K562 (cell line): ENCODE measurements at regions not wholly inside any gene's neighbourhood (a gene's known extent, or its start where the extent isn't known, plus 50 kb on each side); places are given as distances from the start of the nearest gene placed in this dataset.

Experiments used
- ATAC-seq: fragments of 200-7000 bp; cut with Tn5 transposase; 3 replicates; pipeline ENCODE4 v1.9.1; 2020; ENCODE audit warnings: moderate library complexity
- BruUV-seq: library from RNA; stranded (reverse); fragments of 400-500 nt; replicated peaks from 2 replicates; lab custom pipeline; 2021; lab: Mats Ljungman, UMichigan
- CTCF ChIA-PET: fragments of 300-600 bp; formaldehyde crosslinking; extraction: SDS; loops from one replicate; lab custom pipeline; 2021; ENCODE audit warnings: low intra/inter-chr PET ratio; lab: Yijun Ruan, JAX
- POLR2A ChIA-PET: fragments of 300-600, 350-650 bp; sonication (Branson Sonifier 250); formaldehyde crosslinking; extraction: SDS; loops from one replicate; lab custom pipeline; 2021; ENCODE audit warnings: antibody characterized with exemption, inconsistent platforms; lab: Yijun Ruan, JAX
- DNase-seq, 4 experiments: peaks; one replicate each; pipeline versions ENCODE4 v3.0.0 to v3.0.0-alpha.2; 2011 to 2018; ENCODE audit warnings: low spot score in 3 of 4, mixed read lengths in 3 of 4; ENCODE audit errors: extremely low read depth in 1 of 4
- FAIRE-seq: peaks from 2 replicates; lab custom pipeline; 2011; peaks lifted over from hg19 to GRCh38; lab: Jason Lieb, UNC
- H2AFZ ChIP-seq: 2 replicates; pipeline ENCODE4 v1.6.0; 2011; ENCODE audit warnings: low read depth, low read length, control low read depth, inconsistent platforms
- H3K27ac ChIP-seq: fragments of 200-600 bp; 3 replicates; pipeline ENCODE4 v1.8.0; 2011; ENCODE audit warnings: low read depth, mild to moderate bottlenecking, control low read depth, inconsistent platforms, low read length, moderate library complexity, mixed read lengths; ENCODE audit errors: extremely low read depth
- H3K27me3 ChIP-seq, 2 experiments: fragments of 300-600 bp in 1 of 2; 2 replicates in 1 of 2; 3 replicates in 1 of 2; pipeline versions ENCODE4 v1.6.0 to v1.8.0; 2011; ENCODE audit warnings: inconsistent platforms in 2 of 2, low read length in 2 of 2, mild to moderate bottlenecking in 1 of 2, mixed read lengths in 1 of 2, moderate library complexity in 1 of 2; ENCODE audit not compliant: control insufficient read depth in 2 of 2, insufficient read depth in 2 of 2
- H3K36me3 ChIP-seq: fragments of 300-600 bp; 3 replicates; pipeline ENCODE4 v1.8.0; 2011; ENCODE audit warnings: mild to moderate bottlenecking, low read length, inconsistent platforms; ENCODE audit not compliant: control insufficient read depth, insufficient read depth
- H3K4me1 ChIP-seq, 2 experiments: fragments of 200-600 bp in 1 of 2; replicated peaks in 1 of 2; 2 replicates in 1 of 2; 3 replicates in 1 of 2; pipeline versions ENCODE4 v1.5.1 to v1.8.0; 2011; ENCODE audit warnings: inconsistent platforms in 2 of 2, low read length in 2 of 2, mild to moderate bottlenecking in 1 of 2, mixed read lengths in 1 of 2, moderate library complexity in 1 of 2; ENCODE audit not compliant: control insufficient read depth in 2 of 2, insufficient read depth in 2 of 2
- H3K4me2 ChIP-seq: 2 replicates; pipeline ENCODE4 v1.6.1; 2011; ENCODE audit warnings: low read length, control low read depth, inconsistent platforms, mixed read lengths; ENCODE audit not compliant: insufficient read depth
- H3K4me3 ChIP-seq: fragments of 200-600 bp; sonication (generic), shearing (Covaris generic); 2 replicates; pipeline ENCODE4 v1.5.1; 2016; ENCODE audit warnings: control low read depth, inconsistent platforms
- H3K79me2 ChIP-seq: fragments of 200-600 bp; 3 replicates; pipeline ENCODE4 v1.8.0; 2011; ENCODE audit warnings: low read length, inconsistent platforms; ENCODE audit not compliant: control insufficient read depth, insufficient read depth
- H3K9ac ChIP-seq, 2 experiments: 2 replicates each; pipeline versions ENCODE4 v1.6.0 to v1.6.1; 2011; ENCODE audit warnings: low read depth in 2 of 2, low read length in 2 of 2, control low read depth in 1 of 2, inconsistent platforms in 1 of 2, mild to moderate bottlenecking in 1 of 2, mixed read lengths in 1 of 2; ENCODE audit not compliant: insufficient read depth in 1 of 2
- H3K9me1 ChIP-seq: one replicate; pipeline ENCODE4 v1.6.0; 2011; ENCODE audit warnings: inconsistent platforms, mild to moderate bottlenecking, low read length, moderate library complexity; ENCODE audit not compliant: control insufficient read depth, insufficient read depth
- H3K9me3 ChIP-seq: replicated peaks from 2 replicates; pipeline ENCODE4 v1.5.1; 2011; ENCODE audit warnings: low read depth, low read length, inconsistent platforms; ENCODE audit not compliant: control insufficient read depth, insufficient read depth
- H4K20me1 ChIP-seq: replicated peaks from 2 replicates; pipeline ENCODE4 v1.6.1; 2011; ENCODE audit warnings: low read length, inconsistent platforms, mixed read lengths; ENCODE audit not compliant: control insufficient read depth, insufficient read depth
- ATF3 ChIP-seq, 2 experiments: fragments of 450-650 bp in 1 of 2; sonication (generic) in 1 of 2; formaldehyde crosslinking in 1 of 2; IDR thresholded peaks in 1 of 2; conservative IDR thresholded peaks in 1 of 2; 2 replicates each; pipeline versions ENCODE4 v1.6.1 to v1.8.1; 2016 to 2023; ENCODE audit warnings: mild to moderate bottlenecking in 2 of 2, moderate library complexity in 2 of 2, inconsistent platforms in 1 of 2, missing genetic modification reagents in 1 of 2
- CREB1 ChIP-seq, 2 experiments: sonication (generic) in 1 of 2; formaldehyde crosslinking in 1 of 2; IDR thresholded peaks; 2 replicates each; pipeline versions ENCODE4 v1.6.1 to v1.8.0; 2012 to 2022; ENCODE audit warnings: inconsistent platforms in 1 of 2, mild to moderate bottlenecking in 1 of 2, missing genetic modification reagents in 1 of 2, moderate library complexity in 1 of 2
- FUS ChIP-seq: fragments of 200-400 bp; formaldehyde crosslinking; optimal IDR thresholded peaks from 2 replicates; pipeline ENCODE3; 2017; ENCODE audit warnings: low read depth, low read length
- RBM17 ChIP-seq: fragments of 200-400 bp; formaldehyde crosslinking; IDR thresholded peaks from 2 replicates; pipeline ENCODE4 v1.6.1; 2017; ENCODE audit warnings: low read depth, mild to moderate bottlenecking, low read length, borderline replicate concordance
- U2AF1 ChIP-seq: fragments of 200-400 bp; formaldehyde crosslinking; optimal IDR thresholded peaks from 2 replicates; pipeline ENCODE3; 2017; ENCODE audit warnings: mild to moderate bottlenecking, low read depth, low read length, moderate library complexity
- ZBTB9 ChIP-seq: fragments of 450-650 bp; formaldehyde crosslinking; IDR thresholded peaks from 2 replicates; pipeline ENCODE4 v1.4.0; 2020; ENCODE audit warnings: mild to moderate bottlenecking, moderate library complexity
- ZEB2 ChIP-seq: fragments of 450-650 bp; IDR thresholded peaks from 2 replicates; pipeline ENCODE4 v1.6.1; 2016
- ZNF740 ChIP-seq, 3 experiments: fragments of 200-800 bp in 1 of 3; sonication (Bioruptor generic) in 1 of 3; sonication (generic) in 1 of 3; formaldehyde crosslinking in 1 of 3; IDR thresholded peaks; 2 replicates each; pipeline versions ENCODE4 v1.6.1 to v1.8.0; 2016 to 2022; ENCODE audit warnings: mild to moderate bottlenecking in 2 of 3, missing compliant biosample characterization in 2 of 3, missing genetic modification characterization in 2 of 3, missing genetic modification reagents in 1 of 3
- WGBS: fragments of 100-300 bp; shearing (Covaris generic); methylation state at CpG from one replicate; pipeline ENCODE4 v1.1.6; 2016; ENCODE audit warnings: low coverage, mixed read lengths; ENCODE audit not compliant: insufficient coverage; ENCODE audit errors: missing lambda C conversion rate; 5-methylcytosine and 5-hydroxymethylcytosine counted together
- in situ Hi-C: fragments of 300-500 bp; cut with MboI; formaldehyde crosslinking; loops from 4 replicates; pipeline ENCODE4 v1.15.0; 2018; ENCODE audit warnings: inconsistent platforms, mixed read lengths
- intact Hi-C: fragments of 100-400 bp; cut with micrococcal nuclease; formaldehyde crosslinking; loops from 2 replicates; pipeline ENCODE4 v1.14.2; 2022

DNA sequence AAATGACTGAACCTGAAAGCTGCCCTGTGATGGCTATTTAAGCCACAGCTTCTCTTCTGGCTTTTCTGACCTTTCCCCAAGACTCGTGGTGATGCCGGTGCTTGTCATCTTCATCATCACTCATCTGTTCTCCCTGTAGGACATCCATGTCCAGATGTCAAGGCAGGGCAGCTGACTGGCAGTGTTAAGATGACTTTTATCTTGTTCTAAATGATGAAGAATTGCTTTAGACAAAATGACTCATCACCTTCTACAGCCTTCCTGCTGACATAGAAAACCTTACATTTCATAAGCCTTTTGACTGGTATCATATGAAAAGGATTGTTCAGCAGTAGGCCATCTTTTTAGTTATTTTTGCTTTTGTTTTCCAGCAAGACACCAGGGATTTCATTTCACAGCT lies 67.0 kb upstream of the GPR149 start:
- no peak overlapping the region for H3K4me3 ChIP-seq
- WGBS: 4% methylated on average over 2 of the region's 2 CpGs
- no peak for TF ChIP-seq FUS
- no peak for TF ChIP-seq ZBTB9 (CRISPR knock-in tag)
- TF ChIP-seq RBM17: no peak
- TF ChIP-seq CREB1 (IDR thresholded peaks at IDR 0.05): no peak
- no peak for TF ChIP-seq CREB1 (CRISPR knock-in tag; IDR thresholded peaks at IDR 0.05)
- TF ChIP-seq ZNF740 (CRISPR knock-in tag; IDR thresholded peaks at IDR 0.05): no peak
- TF ChIP-seq ZNF740 (tag; IDR thresholded peaks at IDR 0.05): no peak
- TF ChIP-seq U2AF1: no peak
- no peak for TF ChIP-seq ZEB2
- TF ChIP-seq ATF3 (IDR thresholded peaks at IDR 0.05): 0 out of 2 replicates have a peak, but pooled peaks have one; percentile 11
- TF ChIP-seq ATF3 (CRISPR knock-in tag; conservative IDR thresholded peaks at IDR 0.05): no peak
- ChIA-PET POLR2A (no interaction called here), CTCF (no interaction called here)
- no peak for ATAC-seq
- H4K20me1 ChIP-seq: no peaks in the 10 kb centered on the region
- no peaks in the 10 kb centered on the region for H3K27me3 ChIP-seq
- H3K9me3 ChIP-seq: no peaks in the 10 kb centered on the region
- no peak overlapping the region for H3K9ac ChIP-seq
- no peak for DNase-seq
- no peak overlapping the region for H3K4me2 ChIP-seq
- in situ Hi-C loops: no loop called here
- no TSS peak for BruUV-seq
- H3K9me1 ChIP-seq: no peaks in the 10 kb centered on the region
- no peak overlapping the region for H2AFZ ChIP-seq
- no peak overlapping the region for H3K27ac ChIP-seq
- H3K36me3 ChIP-seq: no peaks in the 10 kb centered on the region
- H3K79me2 ChIP-seq: no peaks in the 10 kb centered on the region
- FAIRE-seq: no peak
- H3K4me1 ChIP-seq: no peaks in the 10 kb centered on the region
- intact Hi-C loops: no loop called here
